ENCODE measurements at regions not wholly inside any gene's neighbourhood (a gene's known extent, or its start where the extent isn't known, plus 50 kb on each side); places are given as distances from the start of the nearest gene placed in this dataset.

DNA sequence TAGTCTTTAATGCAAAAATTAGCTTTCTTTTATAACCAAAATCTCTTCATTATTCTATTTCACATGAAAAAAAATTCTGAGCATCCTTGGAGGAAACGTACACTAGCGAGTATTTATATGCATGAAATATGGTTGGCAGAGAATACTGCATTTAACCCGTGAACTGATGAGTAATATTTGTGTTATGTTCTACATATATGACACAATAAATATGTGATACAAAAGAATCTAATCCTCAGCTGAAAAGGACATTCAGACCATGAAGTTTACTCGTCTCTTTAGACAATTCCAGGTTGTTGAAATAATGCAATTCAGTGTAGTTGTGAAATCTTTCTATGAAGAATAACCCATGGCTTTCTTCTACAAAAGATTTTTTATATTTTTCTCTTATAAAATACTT, 524.8 kb upstream of the MAN1A1 start:
- H3K27ac ChIP-seq = no peak overlapping the region
- no peak for DNase-seq (ENCODE audit: low spot score)
- no peak overlapping the region for H3K4me3 ChIP-seq
- TF ChIP-seq CTCF (IDR thresholded peaks at IDR 0.05) = no peak

DNA sequence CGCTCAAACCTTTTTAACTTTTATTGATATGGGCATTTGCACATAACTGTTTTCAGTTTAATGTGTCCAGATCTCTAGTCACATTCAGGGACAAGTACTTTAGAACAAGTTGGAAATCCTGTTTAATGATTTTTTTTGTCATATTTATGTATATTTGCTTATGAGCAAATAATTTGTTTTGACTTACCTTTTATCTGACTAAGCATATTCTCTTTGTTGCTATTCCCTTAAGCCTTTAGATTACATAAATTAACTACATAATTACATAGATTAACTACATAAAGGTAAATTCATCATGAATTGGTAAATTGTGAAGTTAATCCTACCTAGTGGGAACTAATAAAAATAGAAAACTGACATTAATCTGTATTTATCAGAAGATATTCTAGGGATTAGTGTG, 523.5 kb upstream of the MAN1A1 start:
- no peak overlapping the region for H3K27ac ChIP-seq
- DNase-seq (ENCODE audit: low spot score) = no peak
- no peak for TF ChIP-seq CTCF (IDR thresholded peaks at IDR 0.05)

GRCh38 chr6:119871520-119871919, 522.0 kb upstream of the MAN1A1 start:
- DNase-seq (ENCODE audit: low spot score) = no peak
- Histone ChIP-seq H3K4me3 (no peak overlapping the region), H3K27ac (no peak overlapping the region)
- TF ChIP-seq CTCF (IDR thresholded peaks at IDR 0.05) = no peak

More for the DNA sequence above, 523.5 kb upstream of the MAN1A1 start:
- no peak overlapping the region for H3K4me3 ChIP-seq

- TF ChIP-seq CTCF (IDR thresholded peaks at IDR 0.05) = no peak
- no peak for DNase-seq (ENCODE audit: low spot score)
- Histone ChIP-seq H3K27ac (no peak overlapping the region), H3K4me3 (no peak overlapping the region)
These were observed 516.1 kb upstream of the MAN1A1 start for GRCh38 chr6:119865466-119866350.

DNA sequence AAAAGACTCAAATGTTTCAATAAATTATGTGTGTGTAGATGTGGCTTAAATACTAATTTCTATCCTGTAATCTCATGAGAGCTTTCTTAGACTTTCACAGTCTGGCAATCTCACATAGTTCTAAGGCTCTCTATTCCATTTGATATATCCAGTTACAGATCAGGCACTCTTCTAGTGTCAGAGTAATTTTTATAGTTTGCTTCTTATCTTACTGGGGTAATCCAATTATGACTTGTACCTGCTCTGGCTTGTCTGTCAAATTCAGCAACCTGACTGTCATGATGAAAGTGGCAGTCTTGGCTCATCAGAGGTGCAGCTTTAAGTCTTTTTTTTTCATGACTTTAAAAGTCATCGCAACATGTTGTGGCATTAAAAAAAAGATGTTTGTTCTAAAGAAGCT, 513.2 kb upstream of the MAN1A1 start:
- no peak for TF ChIP-seq CTCF (IDR thresholded peaks at IDR 0.05)
- no peak overlapping the region for H3K4me3 ChIP-seq
- DNase-seq (ENCODE audit: low spot score) = no peak
- no peak overlapping the region for H3K27ac ChIP-seq

DNA sequence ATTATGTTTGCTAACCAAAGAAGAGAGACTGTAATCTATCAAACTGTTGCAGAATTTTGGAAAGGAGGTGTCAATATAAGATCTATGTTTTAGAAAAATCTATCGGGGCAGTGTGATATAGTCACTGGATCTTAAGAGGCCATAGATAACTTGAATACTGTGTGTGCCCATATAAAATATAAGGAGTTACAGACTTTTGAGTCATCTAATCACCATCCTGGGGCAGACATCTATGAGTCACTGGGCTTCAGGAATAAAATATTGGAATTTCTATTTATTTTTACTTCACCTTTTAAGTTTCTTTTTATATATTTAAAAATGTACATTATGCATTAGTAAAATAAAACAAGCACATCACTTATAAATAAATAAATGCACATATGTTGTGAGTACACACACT, 509.3 kb upstream of the MAN1A1 start:
- Histone ChIP-seq H3K27ac (no peak overlapping the region), H3K4me3 (no peak overlapping the region)
- no peak for TF ChIP-seq CTCF (IDR thresholded peaks at IDR 0.05)
- no peak for DNase-seq (ENCODE audit: low spot score)

DNA sequence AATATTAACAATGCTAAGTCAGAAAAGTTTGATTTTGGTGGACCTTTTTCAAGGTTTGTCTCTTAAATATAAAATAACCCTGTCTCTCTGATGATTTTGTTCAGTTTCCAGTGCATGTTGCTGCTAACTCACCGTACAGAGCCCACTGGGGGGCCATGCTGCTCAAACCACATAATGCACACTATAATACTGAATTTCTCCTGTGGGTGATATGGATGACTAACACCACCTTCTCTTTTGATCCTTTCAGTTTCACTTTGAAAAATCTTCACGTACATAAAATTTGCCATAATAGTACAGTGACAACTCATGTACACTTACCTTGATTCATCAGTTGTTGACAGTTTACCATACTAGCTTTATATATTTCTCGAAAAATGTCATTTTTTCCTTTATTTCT, 506.6 kb upstream of the MAN1A1 start:
- no peak for DNase-seq (ENCODE audit: low spot score)
- no peak overlapping the region for H3K27ac ChIP-seq
- no peak overlapping the region for H3K4me3 ChIP-seq
- TF ChIP-seq CTCF (IDR thresholded peaks at IDR 0.05) = no peak
